Spleen (tissue), 11 donors: ENCODE measurements at regions not wholly inside any gene's neighbourhood (a gene's known extent, or its start where the extent isn't known, plus 50 kb on each side); places are given as distances from the start of the nearest gene placed in this dataset.

Experiments
- DNase-seq: peaks from one replicate; pipeline ENCODE4 v3.0.0-alpha.2; 2020
- H3K27ac ChIP-seq, 8 donors: fragments of 200-600 bp; sonication (generic) in 7 of 8; 1 replicate in 4 of 8; 2 replicates in 4 of 8; pipeline versions ENCODE4 v1.5.0 to v1.8.0; 2016 to 2021; ENCODE audit warnings: inconsistent platforms in 4 of 8, mild to moderate bottlenecking in 4 of 8, moderate library complexity in 1 of 8
- H3K27me3 ChIP-seq, 7 donors: fragments of 200-600 bp; sonication (generic) in 6 of 7; replicated peaks in 1 of 7; 1 replicate in 4 of 7; 2 replicates in 3 of 7; pipeline versions ENCODE4 v1.5.0 to v1.8.0; 2016 to 2021; ENCODE audit warnings: inconsistent platforms in 3 of 7, mild to moderate bottlenecking in 1 of 7
- H3K36me3 ChIP-seq, 6 donors: fragments of 200-600 bp; sonication (generic) in 5 of 6; 1 replicate in 4 of 6; 2 replicates in 2 of 6; pipeline versions ENCODE4 v1.5.0 to v1.8.0; 2016 to 2021; ENCODE audit warnings: inconsistent platforms in 2 of 6
- H3K4me1 ChIP-seq, 6 donors: fragments of 200-600 bp; sonication (generic) in 5 of 6; 1 replicate in 3 of 6; 2 replicates in 3 of 6; pipeline versions ENCODE4 v1.5.0 to v1.8.0; 2016 to 2021; ENCODE audit warnings: inconsistent platforms in 3 of 6
- H3K4me3 ChIP-seq, 8 donors: fragments of 200-600 bp; sonication (generic) in 7 of 8; 1 replicate in 4 of 8; 2 replicates in 4 of 8; pipeline versions ENCODE4 v1.5.0 to v1.8.0; 2016 to 2021; ENCODE audit warnings: inconsistent platforms in 4 of 8, mild to moderate bottlenecking in 4 of 8, moderate library complexity in 2 of 8
- H3K9me3 ChIP-seq, 8 donors: fragments of 200-600 bp; sonication (generic) in 7 of 8; 1 replicate in 4 of 8; 2 replicates in 4 of 8; pipeline versions ENCODE4 v1.5.0 to v1.8.0; 2016 to 2021; ENCODE audit warnings: inconsistent platforms in 4 of 8
- POLR2A ChIP-seq, 3 donors: fragments of 450-650 bp; IDR thresholded peaks; one replicate each; pipeline ENCODE4 v1.5.1; 2017; ENCODE audit warnings: antibody characterized with exemption in 3 of 3, mild to moderate bottlenecking in 1 of 3
- POLR2AphosphoS5 ChIP-seq, 3 donors: sonication (generic); formaldehyde crosslinking; IDR thresholded peaks; one replicate each; pipeline ENCODE4 v1.5.1; 2017; ENCODE audit warnings: antibody characterized with exemption in 3 of 3
- WGBS, 5 donors: extraction: QIAGEN DNeasy Blood & Tissue Kit in 3 of 5; methylation state at CpG; one replicate each; pipeline versions ENCODE4 v1.1.5 to v1.1.7; 2013 to 2018; 5-methylcytosine and 5-hydroxymethylcytosine counted together
- intact Hi-C: fragments of 100-400 bp; cut with DNase I; formaldehyde crosslinking; loops from one replicate; pipeline ENCODE4 v1.15.0; 2023; ENCODE audit warnings: low total_unique reads
- TF ChIP-seq, protein P1 (sequence below), 11 experiments: fragments of 200-600 bp in 7 of 11; fragments of 450-650 bp in 4 of 11; sonication (generic) in 4 of 11; IDR thresholded peaks in 8 of 11; conservative IDR thresholded peaks in 3 of 11; 1 replicate in 7 of 11; 2 replicates in 4 of 11; pipeline versions ENCODE4 v1.4.0 to v1.8.0; 2016 to 2021; ENCODE audit warnings: antibody characterized with exemption in 11 of 11, inconsistent platforms in 4 of 11, mild to moderate bottlenecking in 1 of 11
- donor health status: healthy with polysubstance abuse.
- donor health status: DM: no; HTN: no; CAD: no; lungs with moderate emphysema.
- donor health status: DM: no; HTN: no; CAD: no.
- donor health status: Bipolar disorder and iron deficiency.
- donor health status: healthy.
- donor health status: DM: no; HTN: no; CAD: no.
- donor health status: DM: yes; HTN: yes; CAD: no.

DNA sequence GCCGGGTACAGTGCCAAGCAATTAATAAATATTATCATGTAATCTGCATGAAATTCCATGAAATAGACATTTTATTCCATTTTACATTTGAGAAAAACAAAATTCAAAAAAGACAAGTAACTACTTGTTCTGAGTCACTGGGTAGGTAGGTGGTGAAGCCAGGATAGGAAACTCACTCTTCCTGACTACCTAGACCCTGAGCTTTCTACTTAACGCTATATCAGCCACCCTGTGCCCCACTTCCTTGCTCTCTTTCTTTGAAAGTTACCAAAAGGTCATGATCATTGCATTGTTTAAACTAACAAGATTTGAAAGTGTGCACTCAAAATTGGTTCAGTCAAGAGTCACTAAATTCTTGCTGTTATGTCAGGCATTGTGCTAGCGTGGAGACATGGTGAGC, 235.7 kb downstream of the CD83 start:
- H3K27me3 ChIP-seq = no peaks in the 10 kb centered on the region
- no peak overlapping the region for H3K27ac ChIP-seq
- H3K4me1 ChIP-seq = peaks cover 0 to 31% (median 4%) of the 10 kb centered on the region in 6 donors
- intact Hi-C loops = no loop called here
- DNase-seq = no peak
- no peaks in the 10 kb centered on the region for H3K36me3 ChIP-seq
- peaks cover 0 to 11% (median 2%) of the 10 kb centered on the region in 8 donors for H3K9me3 ChIP-seq
- H3K4me3 ChIP-seq = no peak overlapping the region
- TF ChIP-seq POLR2AphosphoS5 (IDR thresholded peaks at IDR 0.05) (no peak), POLR2A (IDR thresholded peaks at IDR 0.05) (no peak)
- TF ChIP-seq, protein P1, sequence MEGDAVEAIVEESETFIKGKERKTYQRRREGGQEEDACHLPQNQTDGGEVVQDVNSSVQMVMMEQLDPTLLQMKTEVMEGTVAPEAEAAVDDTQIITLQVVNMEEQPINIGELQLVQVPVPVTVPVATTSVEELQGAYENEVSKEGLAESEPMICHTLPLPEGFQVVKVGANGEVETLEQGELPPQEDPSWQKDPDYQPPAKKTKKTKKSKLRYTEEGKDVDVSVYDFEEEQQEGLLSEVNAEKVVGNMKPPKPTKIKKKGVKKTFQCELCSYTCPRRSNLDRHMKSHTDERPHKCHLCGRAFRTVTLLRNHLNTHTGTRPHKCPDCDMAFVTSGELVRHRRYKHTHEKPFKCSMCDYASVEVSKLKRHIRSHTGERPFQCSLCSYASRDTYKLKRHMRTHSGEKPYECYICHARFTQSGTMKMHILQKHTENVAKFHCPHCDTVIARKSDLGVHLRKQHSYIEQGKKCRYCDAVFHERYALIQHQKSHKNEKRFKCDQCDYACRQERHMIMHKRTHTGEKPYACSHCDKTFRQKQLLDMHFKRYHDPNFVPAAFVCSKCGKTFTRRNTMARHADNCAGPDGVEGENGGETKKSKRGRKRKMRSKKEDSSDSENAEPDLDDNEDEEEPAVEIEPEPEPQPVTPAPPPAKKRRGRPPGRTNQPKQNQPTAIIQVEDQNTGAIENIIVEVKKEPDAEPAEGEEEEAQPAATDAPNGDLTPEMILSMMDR (IDR thresholded peaks at IDR 0.05 in 8 of 11, conservative IDR thresholded peaks at IDR 0.05 in 3 of 11) = no peak
- 59 to 71% (median 66%) methylated on average over 3 of the region's 3 CpGs for WGBS, 5 donors

DNA sequence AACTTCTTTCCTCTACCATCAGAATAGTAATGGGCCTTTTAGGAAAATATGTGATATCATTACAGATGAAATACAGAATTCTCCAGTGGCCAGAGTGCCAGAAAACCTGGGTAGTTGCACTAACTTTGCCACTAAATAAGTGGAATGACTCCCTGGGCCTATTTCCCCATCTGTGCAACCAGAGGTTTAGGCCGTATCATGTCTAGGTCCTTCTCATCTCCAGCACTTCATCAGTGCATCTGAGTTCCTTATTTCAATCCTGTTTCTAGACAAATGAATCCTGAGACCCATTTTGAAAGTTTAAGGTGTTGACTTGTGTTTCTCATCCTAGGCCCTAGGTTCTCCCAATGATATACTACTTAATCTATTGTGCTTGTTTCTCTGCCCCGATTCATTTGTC, 236.2 kb downstream of the CD83 start:
- DNase-seq = no peak
- Histone ChIP-seq H3K4me3 (no peak overlapping the region), H3K27ac (no peak overlapping the region), H3K36me3 (no peaks in the 10 kb centered on the region), H3K9me3 (peaks cover 0 to 11% (median 2%) of the 10 kb centered on the region in 8 donors), H3K4me1 (peaks cover 0 to 26% (median 4%) of the 10 kb centered on the region in 6 donors), H3K27me3 (no peaks in the 10 kb centered on the region)
- TF ChIP-seq POLR2A (IDR thresholded peaks at IDR 0.05) (no peak), POLR2AphosphoS5 (IDR thresholded peaks at IDR 0.05) (no peak)
- TF ChIP-seq, protein P1 (IDR thresholded peaks at IDR 0.05 in 8 of 11, conservative IDR thresholded peaks at IDR 0.05 in 3 of 11) = no peak
- intact Hi-C loops = no loop called here
- WGBS, 5 donors = 74 to 89% (median 84%) methylated on average over 2 of the region's 2 CpGs

DNA sequence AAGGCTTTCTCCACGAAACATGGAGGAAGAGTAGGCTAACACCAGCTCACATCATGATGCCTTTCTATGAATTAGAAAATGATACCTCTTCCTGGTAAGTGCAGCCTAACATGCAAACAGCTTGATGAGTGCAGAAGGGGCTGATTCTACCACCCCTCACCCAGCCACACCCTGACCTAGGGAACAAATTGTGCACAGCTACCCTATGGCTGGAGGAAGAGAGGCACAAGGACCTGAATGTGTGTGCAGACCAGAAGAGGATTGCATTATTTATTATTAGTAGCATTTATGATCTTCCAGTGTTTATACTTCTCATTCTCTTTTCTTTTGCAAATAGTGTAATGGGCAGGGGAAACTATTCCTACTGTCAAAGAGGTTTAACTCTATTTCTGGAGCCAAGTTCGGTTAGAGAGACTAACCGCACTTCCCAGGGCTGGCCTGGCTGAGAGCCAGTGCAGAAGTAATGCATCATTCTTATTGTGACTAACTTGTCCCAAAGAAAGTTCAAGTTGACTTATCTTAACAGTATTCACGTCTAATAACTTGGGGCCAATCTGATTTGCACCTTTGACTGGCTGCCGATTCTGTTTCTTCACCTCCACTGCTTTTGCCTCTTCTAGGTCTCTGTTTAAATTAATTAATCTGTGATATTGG, 237.5 kb downstream of the CD83 start:
- no peak overlapping the region for H3K27ac ChIP-seq
- H3K9me3 ChIP-seq = peaks cover 0 to 11% (median 2%) of the 10 kb centered on the region in 8 donors
- 27 to 43% (median 34%) methylated on average over 5 of the region's 5 CpGs for WGBS, 5 donors
- no peak for DNase-seq
- H3K36me3 ChIP-seq = no peaks in the 10 kb centered on the region
- TF ChIP-seq POLR2A (IDR thresholded peaks at IDR 0.05) (no peak), POLR2AphosphoS5 (IDR thresholded peaks at IDR 0.05) (no peak)
- TF ChIP-seq, protein P1 (IDR thresholded peaks at IDR 0.05 in 8 of 11, conservative IDR thresholded peaks at IDR 0.05 in 3 of 11) = no peak
- H3K4me3 ChIP-seq = no peak overlapping the region
- intact Hi-C loops = no loop called here
- H3K4me1 ChIP-seq = peaks cover 0 to 22% (median 4%) of the 10 kb centered on the region in 6 donors
- H3K27me3 ChIP-seq = no peaks in the 10 kb centered on the region

DNA sequence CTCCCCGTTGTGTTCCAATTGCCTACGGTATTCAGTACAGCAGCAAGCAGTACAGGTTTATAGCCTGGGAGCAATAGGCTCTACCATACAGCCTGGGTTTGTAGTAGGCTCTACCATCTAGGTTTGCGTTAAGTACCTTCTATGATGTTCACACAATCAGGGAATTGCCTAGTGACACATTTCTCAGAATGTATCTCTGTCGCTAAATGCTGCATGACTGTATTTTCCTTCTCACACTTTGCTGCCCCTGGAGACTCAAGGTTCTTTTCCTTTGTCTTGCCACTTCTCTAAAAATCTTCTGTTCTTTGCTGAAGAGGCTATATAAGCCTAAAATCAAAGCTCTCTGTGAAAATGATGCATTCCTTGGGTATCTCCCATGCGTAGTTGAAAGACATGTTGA, 241.9 kb downstream of the CD83 start:
- intact Hi-C loops = no loop called here

More for the DNA sequence above, 241.9 kb downstream of the CD83 start:
- TF ChIP-seq POLR2AphosphoS5 (IDR thresholded peaks at IDR 0.05) = no peak
- TF ChIP-seq POLR2A (IDR thresholded peaks at IDR 0.05) = no peak
- TF ChIP-seq, protein P1 (IDR thresholded peaks at IDR 0.05 in 8 of 11, conservative IDR thresholded peaks at IDR 0.05 in 3 of 11) = no peak
- DNase-seq = no peak
- Histone ChIP-seq H3K4me1 (peaks cover 0 to 9% (median 4%) of the 10 kb centered on the region in 6 donors), H3K4me3 (no peak overlapping the region), H3K36me3 (no peaks in the 10 kb centered on the region), H3K27ac (no peak overlapping the region), H3K9me3 (no peaks in the 10 kb centered on the region), H3K27me3 (no peaks in the 10 kb centered on the region)
- WGBS, 5 donors = 79 to 92% (median 88%) methylated on average over 5 of the region's 5 CpGs
